ENCODE measurements at regions not wholly inside any gene's neighbourhood (a gene's known extent, or its start where the extent isn't known, plus 50 kb on each side); places are given as distances from the start of the nearest gene placed in this dataset.

- no peak for TF ChIP-seq MXD1 (CRISPR knock-in tag; IDR thresholded peaks at IDR 0.05; ENCODE audit: borderline replicate concordance, poor library complexity, severe bottlenecking)
These were observed 702.6 kb upstream of the LRRTM1 start (continued) for GRCh38 chr2:81007104-81007503.

- no peak overlapping the region for H3K4me2 ChIP-seq (ENCODE audit: insufficient read depth, low read length)
- no peaks in the 10 kb centered on the region for H3K36me3 ChIP-seq (ENCODE audit: control insufficient read depth, insufficient read depth, low read length)
- BruUV-seq (replicated peaks) = no TSS peak
- H4K20me1 ChIP-seq (replicated peaks; ENCODE audit: control insufficient read depth, insufficient read depth, low read length) = no peaks in the 10 kb centered on the region
- intact Hi-C loops (cut with micrococcal nuclease) (no loop called here), in situ Hi-C loops (cut with MboI) (no loop called here)
- no peaks in the 10 kb centered on the region for H3K9me1 ChIP-seq (ENCODE audit: control insufficient read depth, insufficient read depth, low read length)
- no peak overlapping the region for H3K9ac ChIP-seq (ENCODE audit: insufficient read depth in 1 of 2, low read depth in 2 of 2, low read length in 2 of 2)
- H3K79me2 ChIP-seq (ENCODE audit: control insufficient read depth, insufficient read depth, low read length) = no peaks in the 10 kb centered on the region
- no peaks in the 10 kb centered on the region for H3K27me3 ChIP-seq (ENCODE audit: control insufficient read depth in 2 of 2, insufficient read depth in 2 of 2, low read length in 2 of 2)
- WGBS (ENCODE audit: insufficient coverage, low coverage, missing lambda C conversion rate) = 6% methylated on average over 2 of the region's 2 CpGs
- no peaks in the 10 kb centered on the region for H3K4me1 ChIP-seq (replicated peaks in 1 of 2; ENCODE audit: control insufficient read depth in 2 of 2, insufficient read depth in 2 of 2, low read length in 2 of 2)
- DNase-seq (ENCODE audit: extremely low read depth in 1 of 4, low spot score in 3 of 4) (no peak), ATAC-seq (no peak), FAIRE-seq (no peak)
- no peak overlapping the region for H3K27ac ChIP-seq (ENCODE audit: extremely low read depth, low read depth, low read length)
- H2AFZ ChIP-seq (ENCODE audit: low read depth, low read length) = no peak overlapping the region
- no peaks in the 10 kb centered on the region for H3K9me3 ChIP-seq (replicated peaks; ENCODE audit: control insufficient read depth, insufficient read depth, low read depth, low read length)
- H3K4me3 ChIP-seq = no peak overlapping the region
- TF ChIP-seq TCF7L2 (IDR thresholded peaks at IDR 0.05; ENCODE audit: low read depth, low read length) (no peak), ATF3 (IDR thresholded peaks at IDR 0.05) (peak; percentile 31; the same call in 1 of the 2 replicates), ATF3 (CRISPR knock-in tag; conservative IDR thresholded peaks at IDR 0.05) (no peak)
- CTCF ChIA-PET (ENCODE audit: low intra/inter-chr PET ratio) = no interaction called here
- POLR2A ChIA-PET = no interaction called here
These were observed 698.4 kb upstream of the LRRTM1 start for GRCh38 chr2:81002906-81003305.
